ENCODE measurements at regions not wholly inside any gene's neighbourhood (a gene's known extent, or its start where the extent isn't known, plus 50 kb on each side); places are given as distances from the start of the nearest gene placed in this dataset.

DNA sequence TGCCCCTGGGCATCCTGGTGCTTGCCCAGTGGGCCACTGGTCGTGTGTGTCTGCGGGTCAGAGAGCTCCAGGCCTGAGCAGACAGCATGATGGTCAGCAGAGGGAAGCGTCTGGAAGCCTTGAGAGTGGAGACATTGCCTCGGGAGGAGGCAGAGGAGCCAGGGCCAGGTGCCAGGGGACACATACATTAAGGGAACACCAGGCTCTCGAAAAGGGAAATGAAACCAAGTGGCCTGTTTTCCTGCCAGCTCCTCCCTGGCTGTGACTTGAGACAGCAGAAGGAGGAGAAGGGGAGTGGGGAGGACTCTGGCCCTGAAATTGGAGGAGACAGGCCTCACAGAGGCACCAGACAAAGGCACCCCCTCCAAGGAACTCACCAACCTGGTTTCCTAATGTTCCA lies 62.4 kb upstream of the LRP8 start:
- no peaks in the 10 kb centered on the region for H3K4me1 ChIP-seq
- ATAC-seq: no peak
- H3K4me3 ChIP-seq: no peak overlapping the region
- 43 to 75% methylated on average over 4 to 5 of the region's 5 CpGs for WGBS, 2 donors (ENCODE audit: low coverage in 1 of 2)
- TF ChIP-seq POLR2AphosphoS5 (IDR thresholded peaks at IDR 0.05): no peak
- TF ChIP-seq EP300 (IDR thresholded peaks at IDR 0.05): no peak
- TF ChIP-seq, protein P1, sequence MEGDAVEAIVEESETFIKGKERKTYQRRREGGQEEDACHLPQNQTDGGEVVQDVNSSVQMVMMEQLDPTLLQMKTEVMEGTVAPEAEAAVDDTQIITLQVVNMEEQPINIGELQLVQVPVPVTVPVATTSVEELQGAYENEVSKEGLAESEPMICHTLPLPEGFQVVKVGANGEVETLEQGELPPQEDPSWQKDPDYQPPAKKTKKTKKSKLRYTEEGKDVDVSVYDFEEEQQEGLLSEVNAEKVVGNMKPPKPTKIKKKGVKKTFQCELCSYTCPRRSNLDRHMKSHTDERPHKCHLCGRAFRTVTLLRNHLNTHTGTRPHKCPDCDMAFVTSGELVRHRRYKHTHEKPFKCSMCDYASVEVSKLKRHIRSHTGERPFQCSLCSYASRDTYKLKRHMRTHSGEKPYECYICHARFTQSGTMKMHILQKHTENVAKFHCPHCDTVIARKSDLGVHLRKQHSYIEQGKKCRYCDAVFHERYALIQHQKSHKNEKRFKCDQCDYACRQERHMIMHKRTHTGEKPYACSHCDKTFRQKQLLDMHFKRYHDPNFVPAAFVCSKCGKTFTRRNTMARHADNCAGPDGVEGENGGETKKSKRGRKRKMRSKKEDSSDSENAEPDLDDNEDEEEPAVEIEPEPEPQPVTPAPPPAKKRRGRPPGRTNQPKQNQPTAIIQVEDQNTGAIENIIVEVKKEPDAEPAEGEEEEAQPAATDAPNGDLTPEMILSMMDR (IDR thresholded peaks at IDR 0.05): no peak
- no peak for TF ChIP-seq POLR2A (IDR thresholded peaks at IDR 0.05)
- no peaks in the 10 kb centered on the region for H3K36me3 ChIP-seq
- no peak overlapping the region for H3K27ac ChIP-seq
- H3K27me3 ChIP-seq: peaks cover 6% of the 10 kb centered on the region
- peaks cover 0 to 11% (median 0%) of the 10 kb centered on the region in 3 donors for H3K9me3 ChIP-seq

DNA sequence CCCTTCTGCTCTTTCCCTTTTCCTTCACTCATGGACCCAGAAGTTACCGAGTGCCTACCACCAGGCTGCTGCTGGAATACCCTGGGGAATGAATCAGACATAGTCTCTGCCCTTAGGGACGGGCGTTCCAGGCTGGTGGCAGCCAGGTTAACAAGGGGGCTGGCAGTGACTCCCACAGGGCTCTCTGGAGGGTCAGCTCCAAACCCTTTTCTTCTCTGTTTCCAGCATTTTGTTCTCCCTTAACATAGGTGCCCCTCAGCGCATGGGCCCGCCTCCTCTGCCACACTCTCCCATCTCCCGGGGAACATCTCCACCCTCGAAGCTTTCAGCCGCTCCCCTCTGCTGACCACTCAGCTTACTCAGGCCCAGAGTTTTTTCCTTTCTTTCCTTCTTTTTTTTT lies 62.9 kb upstream of the LRP8 start:
- no peak for TF ChIP-seq POLR2AphosphoS5 (IDR thresholded peaks at IDR 0.05)
- TF ChIP-seq EP300 (IDR thresholded peaks at IDR 0.05): no peak
- TF ChIP-seq POLR2A (IDR thresholded peaks at IDR 0.05): no peak
- TF ChIP-seq, protein P1 (IDR thresholded peaks at IDR 0.05): no peak
- 75% methylated on average over 4 to 7 of the region's 8 CpGs for WGBS, 2 donors (ENCODE audit: low coverage in 1 of 2)
- H3K27me3 ChIP-seq: peaks cover 10% of the 10 kb centered on the region
- no peak for ATAC-seq
- H3K4me3 ChIP-seq: no peak overlapping the region
- H3K4me1 ChIP-seq: no peaks in the 10 kb centered on the region
- H3K36me3 ChIP-seq: no peaks in the 10 kb centered on the region
- H3K9me3 ChIP-seq: peaks cover 0 to 11% (median 0%) of the 10 kb centered on the region in 3 donors
- H3K27ac ChIP-seq: no peak overlapping the region

DNA sequence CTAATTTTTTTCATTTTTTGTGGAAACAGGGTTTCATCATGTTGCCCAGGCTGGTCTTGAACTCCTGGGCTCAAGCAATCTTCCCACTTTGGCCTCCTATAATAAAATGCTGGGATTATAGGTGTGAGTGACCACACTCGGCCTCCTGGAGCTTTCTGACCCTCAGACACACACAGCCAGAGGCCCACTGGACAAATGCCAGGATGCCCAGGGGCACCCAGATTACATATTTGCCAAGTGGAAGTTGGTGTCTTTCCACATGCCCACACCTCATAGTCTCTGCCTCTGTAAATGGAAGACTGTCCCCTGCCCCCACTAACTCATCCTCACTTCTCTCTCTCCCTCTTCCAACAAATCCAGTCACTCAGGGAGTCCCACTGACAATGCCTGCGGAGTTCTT lies 63.4 kb upstream of the LRP8 start:
- Histone ChIP-seq H3K27me3 (peaks cover 15% of the 10 kb centered on the region), H3K4me1 (no peaks in the 10 kb centered on the region), H3K27ac (no peak overlapping the region), H3K9me3 (peaks cover 0 to 11% (median 0%) of the 10 kb centered on the region in 3 donors), H3K4me3 (no peak overlapping the region), H3K36me3 (no peaks in the 10 kb centered on the region)
- no peak for ATAC-seq
- TF ChIP-seq EP300 (IDR thresholded peaks at IDR 0.05) (no peak), POLR2AphosphoS5 (IDR thresholded peaks at IDR 0.05) (no peak), POLR2A (IDR thresholded peaks at IDR 0.05) (no peak)
- TF ChIP-seq, protein P1 (IDR thresholded peaks at IDR 0.05): no peak
- WGBS, 2 donors (ENCODE audit: low coverage in 1 of 2): 69% methylated on average over 2 of the region's 2 CpGs; no CpG with 5 or more reads in 1 of the 2 donors

DNA sequence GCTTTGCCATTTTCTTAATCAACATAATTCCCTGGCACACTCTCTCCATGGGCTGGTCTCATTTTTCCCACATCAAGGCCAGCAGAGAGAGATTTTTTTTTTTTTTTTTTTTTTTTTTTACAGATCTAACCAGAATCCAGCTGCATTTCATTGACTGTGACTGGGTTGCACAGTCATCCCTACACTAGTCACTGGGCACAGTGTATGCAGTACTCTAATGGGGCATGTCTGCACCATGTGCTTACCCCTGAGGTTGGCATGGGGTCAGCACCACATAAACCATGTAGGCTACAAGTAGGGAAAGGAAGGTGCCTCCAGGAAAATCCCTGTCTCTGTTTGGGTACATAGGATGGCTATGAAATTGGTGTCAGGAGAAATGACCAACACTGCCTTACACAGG lies 64.1 kb upstream of the LRP8 start:
- Histone ChIP-seq H3K4me3 (no peak overlapping the region), H3K27ac (no peak overlapping the region), H3K9me3 (peaks cover 0 to 7% (median 0%) of the 10 kb centered on the region in 3 donors), H3K4me1 (no peaks in the 10 kb centered on the region), H3K36me3 (no peaks in the 10 kb centered on the region), H3K27me3 (peaks cover 22% of the 10 kb centered on the region)
- no peak for ATAC-seq
- TF ChIP-seq POLR2A (IDR thresholded peaks at IDR 0.05): no peak
- TF ChIP-seq POLR2AphosphoS5 (IDR thresholded peaks at IDR 0.05): no peak
- no peak for TF ChIP-seq EP300 (IDR thresholded peaks at IDR 0.05)
- TF ChIP-seq, protein P1 (IDR thresholded peaks at IDR 0.05): no peak

DNA sequence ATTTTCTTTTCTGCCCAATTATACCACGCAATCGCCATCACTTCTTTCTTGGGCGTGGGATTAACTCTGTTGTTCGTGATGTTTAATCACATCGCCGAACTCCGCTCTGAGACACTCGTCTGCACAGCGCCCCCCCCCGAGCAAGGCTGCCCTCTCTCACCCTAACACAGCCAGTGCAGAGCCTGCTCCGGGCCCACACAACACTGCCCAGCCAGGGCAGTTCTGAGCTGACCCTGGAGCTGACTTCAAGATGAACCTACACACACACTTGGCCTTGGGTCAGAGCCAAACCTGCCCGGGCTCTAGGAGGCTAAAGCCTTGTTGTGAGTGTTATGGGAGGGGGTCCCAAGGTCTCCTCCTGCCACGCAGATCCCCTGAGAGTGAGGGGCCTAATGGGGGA lies 64.6 kb upstream of the LRP8 start:
- Histone ChIP-seq H3K36me3 (no peaks in the 10 kb centered on the region), H3K4me3 (no peak overlapping the region), H3K27me3 (peaks cover 27% of the 10 kb centered on the region), H3K27ac (no peak overlapping the region), H3K4me1 (no peaks in the 10 kb centered on the region), H3K9me3 (peaks cover 0 to 3% (median 0%) of the 10 kb centered on the region in 3 donors)
- ATAC-seq: no peak
- TF ChIP-seq, protein P1 (IDR thresholded peaks at IDR 0.05): no peak
- TF ChIP-seq EP300 (IDR thresholded peaks at IDR 0.05): no peak
- no peak for TF ChIP-seq POLR2A (IDR thresholded peaks at IDR 0.05)
- TF ChIP-seq POLR2AphosphoS5 (IDR thresholded peaks at IDR 0.05): no peak
- 80 to 100% methylated on average over 4 to 5 of the region's 13 CpGs for WGBS, 2 donors (ENCODE audit: low coverage in 1 of 2)
